Vagina (tissue), 2 donors: ENCODE measurements at regions not wholly inside any gene's neighbourhood (a gene's known extent, or its start where the extent isn't known, plus 50 kb on each side); places are given as distances from the start of the nearest gene placed in this dataset.

Experiments used
- CTCF ChIP-seq, 3 experiments: fragments of 450-650 bp in 2 of 3; fragments of 200-600 bp in 1 of 3; sonication (generic) in 1 of 3; IDR thresholded peaks; one replicate each; pipeline ENCODE4 v1.5.1; 2017 to 2019; ENCODE audit warnings: antibody characterized with exemption in 3 of 3, mild to moderate bottlenecking in 2 of 3, moderate library complexity in 2 of 3
- POLR2A ChIP-seq, 2 donors: fragments of 450-650 bp; IDR thresholded peaks; one replicate each; pipeline ENCODE4 v1.6.1; 2017; ENCODE audit warnings: antibody characterized with exemption in 2 of 2, mild to moderate bottlenecking in 2 of 2, moderate library complexity in 2 of 2
- POLR2AphosphoS5 ChIP-seq, 2 donors: sonication (generic); formaldehyde crosslinking; IDR thresholded peaks; one replicate each; pipeline ENCODE4 v1.9.0; 2017; ENCODE audit warnings: antibody characterized with exemption in 2 of 2, mild to moderate bottlenecking in 2 of 2, low read depth in 1 of 2; ENCODE audit not compliant: insufficient read depth in 1 of 2

- no peak for TF ChIP-seq CTCF (IDR thresholded peaks at IDR 0.05)
- no peak for TF ChIP-seq POLR2A (IDR thresholded peaks at IDR 0.05)
- no peak for TF ChIP-seq POLR2AphosphoS5 (IDR thresholded peaks at IDR 0.05; ENCODE audit: insufficient read depth in 1 of 2, low read depth in 1 of 2)
These were observed 360.6 kb downstream of the NR2F1-AS1 start for GRCh38 chr5:93220431-93220830.
